NOMO-1 (cell line): ENCODE measurements at regions not wholly inside any gene's neighbourhood (a gene's known extent, or its start where the extent isn't known, plus 50 kb on each side); places are given as distances from the start of the nearest gene placed in this dataset.
A peak's percentile ranks its signal among the peaks of the same experiment; 100 is the strongest.

Source experiments
- DNase-seq, 2 experiments: peaks; one replicate each; lab custom pipeline; 2025; ENCODE audit not compliant: unreplicated experiment in 2 of 2; lab: John Stamatoyannopoulos, UW

DNA sequence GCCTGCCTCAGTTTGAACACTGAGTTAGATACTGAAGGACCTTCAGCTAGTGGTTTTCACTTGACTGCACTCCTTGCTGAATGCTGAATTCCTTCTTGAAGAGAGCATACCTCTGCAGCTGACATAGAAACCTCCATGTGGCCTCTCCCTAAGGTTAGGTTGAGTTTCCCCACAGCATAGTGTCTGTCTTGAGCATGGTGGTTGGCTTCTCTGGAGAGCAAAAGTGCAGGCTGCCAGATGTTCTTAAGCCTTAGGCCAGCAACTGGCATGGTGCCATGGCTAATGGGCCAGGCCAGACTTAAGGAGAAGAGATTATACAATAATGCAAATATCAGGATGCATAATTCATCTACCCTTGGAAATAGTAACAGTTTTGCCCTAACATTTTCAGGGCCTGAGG lies 545.6 kb upstream of the ZNF385D start:
- DNase-seq: no peak

DNA sequence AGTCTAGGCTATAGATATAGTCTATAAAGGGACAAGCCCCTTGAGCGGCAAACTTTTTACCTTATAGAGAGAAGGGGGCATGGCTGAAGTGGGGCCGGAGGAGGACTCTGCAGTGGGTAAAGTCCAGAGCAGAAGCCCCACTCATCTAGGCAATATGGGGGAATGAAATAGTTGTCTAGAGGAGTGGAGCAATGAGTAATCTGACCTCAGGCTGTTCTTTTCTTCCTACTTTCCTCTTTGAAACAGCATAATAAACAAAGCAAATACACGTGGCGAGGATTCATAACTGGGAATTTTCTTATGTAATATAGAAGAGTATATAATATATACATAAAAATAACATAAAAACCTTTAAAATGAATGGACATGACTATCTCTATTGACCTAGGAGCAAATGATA lies 546.4 kb upstream of the ZNF385D start:
- DNase-seq: no peak

- DNase-seq: no peak
Observed at GRCh38 chr3:22306454-22306853, 555.4 kb upstream of the ZNF385D start.

DNA sequence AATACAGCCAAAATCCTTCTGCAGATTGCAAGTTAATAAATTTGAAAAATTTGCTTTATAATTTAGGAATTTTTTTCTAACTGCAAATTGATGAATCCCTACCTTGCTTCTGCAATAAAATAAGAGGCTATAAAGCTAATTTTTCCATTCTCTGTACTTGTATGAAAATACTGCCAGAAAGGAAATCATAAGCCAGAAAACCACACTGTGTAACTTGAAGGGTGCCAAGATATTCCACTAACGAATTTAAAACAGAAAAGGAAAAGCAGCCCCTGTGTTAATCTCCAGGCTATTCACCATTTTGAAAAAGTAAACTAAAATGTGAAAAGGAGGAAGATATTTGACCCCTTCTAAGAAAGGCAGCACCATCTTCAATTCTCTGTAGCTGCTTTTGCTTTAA lies 557.9 kb upstream of the ZNF385D start:
- DNase-seq: no peak

- DNase-seq: no peak
Observed at GRCh38 chr3:22315925-22316324, 564.9 kb upstream of the ZNF385D start.

- no peak for DNase-seq
Observed at GRCh38 chr3:22318325-22318724, 567.3 kb upstream of the ZNF385D start.

GRCh38 chr3:22319446-22319845 lies 568.4 kb upstream of the ZNF385D start:
- no peak for DNase-seq

DNA sequence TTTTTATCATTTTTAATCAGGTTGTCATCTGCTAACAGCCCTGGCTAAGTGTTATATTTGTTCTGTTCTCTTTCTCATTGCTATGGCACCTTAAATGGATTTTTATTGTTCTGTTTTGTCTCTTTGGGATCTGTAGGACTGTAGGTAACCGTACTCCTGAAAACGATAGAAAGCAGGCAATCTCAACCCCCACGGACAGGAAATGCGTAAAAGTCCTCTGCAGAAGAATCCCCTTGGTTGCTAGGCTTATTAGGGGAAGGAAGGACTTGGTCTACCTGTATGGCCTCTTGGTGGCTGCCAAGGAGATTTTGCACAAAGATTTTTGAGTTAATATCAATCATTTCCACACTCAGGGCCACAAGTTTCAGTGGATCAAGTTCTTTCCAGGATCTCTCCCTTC lies 571.9 kb upstream of the ZNF385D start:
- no peak for DNase-seq

GRCh38 chr3:22326305-22326704 lies 575.3 kb upstream of the ZNF385D start:
- no peak for DNase-seq

GRCh38 chr3:22334996-22335395 lies 584.0 kb upstream of the ZNF385D start:
- no peak for DNase-seq

GRCh38 chr3:22349215-22349851 lies 598.3 kb upstream of the ZNF385D start:
- DNase-seq: no peak

GRCh38 chr3:22351806-22352205 lies 600.8 kb upstream of the ZNF385D start:
- no peak for DNase-seq

DNA sequence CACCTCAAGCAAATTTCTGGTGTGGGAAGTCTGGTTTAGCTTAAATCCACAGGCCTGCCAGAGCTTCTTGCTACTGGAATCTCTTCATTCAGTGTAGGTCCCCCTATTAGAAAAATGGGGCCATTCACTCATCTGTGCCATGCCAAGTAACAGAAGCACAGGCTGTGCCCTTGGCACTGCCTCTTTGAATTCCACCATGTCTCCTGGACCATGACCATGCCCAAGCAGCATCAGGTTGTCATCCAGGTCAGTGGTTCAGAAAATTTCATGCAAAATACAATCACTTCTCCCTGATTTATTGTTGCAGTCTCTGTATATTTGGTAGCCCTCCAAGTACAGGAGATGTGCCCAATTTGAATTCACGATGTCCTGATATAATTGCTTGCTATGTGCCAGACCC lies 602.1 kb upstream of the ZNF385D start:
- DNase-seq: no peak

GRCh38 chr3:22358334-22358733 lies 607.3 kb upstream of the ZNF385D start:
- no peak for DNase-seq

DNA sequence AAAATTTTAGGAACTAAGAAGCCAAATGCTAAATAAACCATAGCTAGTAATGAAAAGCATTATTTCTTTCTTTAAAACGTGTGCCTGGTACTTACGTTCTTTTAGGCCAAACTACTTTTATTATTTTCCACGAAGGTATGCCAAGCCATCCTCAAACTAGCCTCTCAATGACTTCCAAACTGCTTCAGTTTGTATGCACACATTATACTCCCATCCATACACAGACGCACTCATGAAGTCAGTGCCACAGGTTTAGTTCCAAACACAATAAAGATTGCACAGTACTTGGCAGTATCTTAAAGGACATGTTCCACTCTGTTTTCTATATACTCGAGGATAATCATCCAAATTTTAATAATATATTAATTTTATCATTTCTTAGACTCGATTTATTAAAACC lies 609.2 kb upstream of the ZNF385D start:
- no peak for DNase-seq

GRCh38 chr3:22360970-22361369 lies 610.0 kb upstream of the ZNF385D start:
- no peak for DNase-seq

- peak; percentile 49 to 72 for DNase-seq
Observed at GRCh38 chr3:22361521-22361920, 610.5 kb upstream of the ZNF385D start.

DNA sequence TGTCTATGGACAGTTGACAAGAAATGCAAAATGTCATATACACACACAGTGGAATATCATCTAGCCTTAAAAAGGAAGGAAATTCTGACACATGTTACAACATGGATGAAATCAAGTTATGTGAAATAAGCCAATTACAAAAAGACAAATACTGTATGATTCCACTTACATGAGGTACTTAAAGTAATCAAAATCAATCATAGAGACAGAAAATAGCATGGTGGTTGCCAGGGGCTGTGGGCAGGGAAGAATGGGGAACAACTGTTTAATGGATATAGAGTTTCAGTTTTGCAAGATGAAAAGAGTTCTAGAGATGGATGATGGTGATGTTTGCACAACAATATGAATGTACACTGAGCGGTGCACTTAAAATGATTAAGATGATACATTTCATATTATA lies 613.8 kb upstream of the ZNF385D start:
- DNase-seq: peak; percentile 66 to 92

DNA sequence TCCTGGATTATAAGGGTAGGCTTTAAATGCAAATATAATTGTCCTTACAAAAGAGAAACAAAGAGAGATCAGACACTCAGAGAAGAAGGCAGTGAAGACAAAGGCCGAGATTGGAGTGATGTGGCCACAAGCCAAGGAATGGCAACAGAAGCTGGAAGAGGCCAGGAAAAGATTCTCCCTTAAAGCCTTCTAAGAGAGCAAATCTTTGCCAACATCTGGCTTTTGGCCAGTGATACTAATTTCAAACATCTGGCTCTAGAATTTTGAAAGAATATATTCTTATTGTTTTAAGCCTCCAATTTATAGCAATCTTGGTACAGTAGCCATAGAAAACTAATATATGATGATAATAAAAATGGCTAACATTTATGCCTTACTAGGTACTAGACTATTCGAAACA lies 615.8 kb upstream of the ZNF385D start:
- DNase-seq: no peak

GRCh38 chr3:22371036-22371435 lies 620.0 kb upstream of the ZNF385D start:
- no peak for DNase-seq

DNA sequence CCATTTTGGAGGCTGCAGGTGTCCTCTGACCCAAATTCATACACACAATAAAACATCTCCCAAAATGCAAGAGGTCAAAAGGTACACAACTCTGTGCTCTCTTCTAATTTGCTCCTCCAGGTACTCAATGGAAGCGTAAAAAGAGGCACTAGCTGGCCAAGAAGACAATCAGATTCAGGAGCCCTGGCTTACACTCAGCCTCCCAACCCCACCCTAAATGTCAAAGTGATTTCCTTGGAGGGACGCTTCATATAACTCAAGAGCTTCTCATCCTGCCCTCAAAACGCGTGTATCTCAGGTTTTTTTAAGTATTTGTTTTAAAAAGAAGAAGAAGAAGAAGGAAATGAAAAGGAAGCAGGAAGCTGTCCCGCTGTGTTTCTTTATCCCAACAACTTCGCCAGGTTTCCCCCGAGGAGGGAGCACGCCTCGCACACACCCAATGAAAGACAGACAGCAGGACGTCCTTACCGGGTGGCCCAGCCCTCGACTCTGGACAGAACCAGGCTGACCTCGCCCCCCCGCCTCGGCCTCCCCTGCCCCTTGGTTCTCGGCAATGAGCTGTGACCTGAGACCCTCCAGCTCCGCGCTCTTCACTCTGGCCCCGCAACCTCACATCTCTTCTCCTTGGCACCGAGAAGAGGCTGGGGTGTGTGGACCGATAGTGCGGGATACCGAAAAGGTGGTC lies 620.7 kb upstream of the ZNF385D start:
- DNase-seq: no peak

GRCh38 chr3:22372292-22373062 lies 621.5 kb upstream of the ZNF385D start:
- peak in 1 of 2 experiments; percentile 10 for DNase-seq
